ENCODE measurements at regions not wholly inside any gene's neighbourhood (a gene's known extent, or its start where the extent isn't known, plus 50 kb on each side); places are given as distances from the start of the nearest gene placed in this dataset.

DNA sequence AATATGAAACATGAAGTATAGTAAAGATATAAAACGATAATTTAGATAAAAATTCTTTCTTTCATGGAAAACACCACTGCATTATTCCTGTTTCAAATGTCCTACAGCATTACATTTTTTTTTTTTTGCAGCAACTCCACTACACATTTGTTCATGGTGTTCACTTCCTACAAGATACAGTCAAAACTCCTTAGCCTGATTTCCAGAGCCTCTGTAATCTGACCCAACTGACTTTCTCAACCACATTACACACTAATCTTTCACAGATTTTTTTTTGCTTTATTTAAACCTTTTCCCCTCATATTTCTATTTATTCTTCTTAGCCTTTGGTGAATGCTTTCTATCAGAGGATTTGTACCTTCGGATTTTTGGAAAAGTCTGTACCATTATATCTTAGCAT is 176.5 kb upstream of the PDE7B start:
- no peaks in the 10 kb centered on the region for H3K23me2 ChIP-seq (ENCODE audit: low read depth, low read length)
- ChIA-PET CTCF (ENCODE audit: partially characterized antibody) (interaction anchor here (0.6 to 3.6 kb wide), 12 partner anchors 11 to 552 kb away, joined by 3 to 27 read pairs (median 3); no protein-coding TSS in a partner anchor), POLR2A (ENCODE audit: partially characterized antibody) (no interaction called here)
- H3K27me3 ChIP-seq (replicated peaks in 1 of 4; ENCODE audit: control insufficient read depth in 3 of 4, extremely low read depth in 1 of 4, insufficient read depth in 3 of 4, low read length in 3 of 4) = no peaks in the 10 kb centered on the region
- no peaks in the 10 kb centered on the region for H4K20me1 ChIP-seq (replicated peaks in 1 of 2; ENCODE audit: control insufficient read depth in 1 of 2, insufficient read depth in 2 of 2, low read length in 2 of 2)
- no peak overlapping the region for H4K91ac ChIP-seq (replicated peaks; ENCODE audit: insufficient read length, low read length)
- H2BK20ac ChIP-seq (ENCODE audit: low read length) = no peak overlapping the region
- H3K4ac ChIP-seq (replicated peaks; ENCODE audit: insufficient read length, low read depth, low read length) = no peak overlapping the region
- H3K14ac ChIP-seq (ENCODE audit: insufficient read length) = no peak overlapping the region
- H3K56ac ChIP-seq (replicated peaks; ENCODE audit: insufficient read length, low read depth, low read length) = no peak overlapping the region
- no peak overlapping the region for H3K9ac ChIP-seq (replicated peaks in 1 of 4; ENCODE audit: extremely low read depth in 1 of 4, low read depth in 3 of 4, low read length in 3 of 4)
- H3K79me1 ChIP-seq (ENCODE audit: low read depth, low read length) = no peaks in the 10 kb centered on the region
- no peaks in the 10 kb centered on the region for H3K4me1 ChIP-seq (replicated peaks in 1 of 4; ENCODE audit: control insufficient read depth in 3 of 4, insufficient read depth in 4 of 4, low read length in 3 of 4)
- no peak overlapping the region for H3K27ac ChIP-seq (ENCODE audit: low read depth, low read length)
- no peaks in the 10 kb centered on the region for H3K9me3 ChIP-seq (ENCODE audit: insufficient read depth in 2 of 2, low read depth in 1 of 2, low read length in 1 of 2)
- H4K5ac ChIP-seq (ENCODE audit: insufficient read length, low read depth, low read length) = no peak overlapping the region
- H2BK15ac ChIP-seq (ENCODE audit: low read length) = no peak overlapping the region
- no peaks in the 10 kb centered on the region for H3K36me3 ChIP-seq (ENCODE audit: control insufficient read depth in 2 of 4, insufficient read depth in 4 of 4, low read length in 3 of 4)
- H2AK5ac ChIP-seq (ENCODE audit: low read depth, low read length) = no peak overlapping the region
- H4K8ac ChIP-seq (ENCODE audit: extremely low read depth, insufficient read depth, low read length) = no peak overlapping the region
- FAIRE-seq (no peak), DNase-seq (ENCODE audit: low read depth in 1 of 2, low spot score in 2 of 2) (no peak)
- H3K79me2 ChIP-seq (ENCODE audit: control insufficient read depth in 1 of 2, insufficient read depth in 2 of 2, low read length in 2 of 2) = no peaks in the 10 kb centered on the region
- H2BK5ac ChIP-seq (ENCODE audit: low read depth, low read length) = no peak overlapping the region
- H3K4me3 ChIP-seq (ENCODE audit: extremely low read depth in 1 of 4, insufficient read depth in 2 of 4, low read depth in 3 of 4, low read length in 4 of 4) = no peak overlapping the region
- H3K4me2 ChIP-seq (ENCODE audit: insufficient read depth in 1 of 2, low read depth in 2 of 2, low read length in 2 of 2) = no peak overlapping the region
- no peak overlapping the region for H2AFZ ChIP-seq (ENCODE audit: low read length)
- WGBS, 2 experiments (ENCODE audit: extremely low coverage in 1 of 2, insufficient coverage in 1 of 2, insufficient read length in 1 of 2, insufficient replicate concordance in 2 of 2, low coverage in 1 of 2, low lambda C conversion rate in 2 of 2, missing lambda C conversion rate in 1 of 2) = 82% methylated on average over 2 of the region's 2 CpGs; no CpG with 5 or more reads in 1 of the 2 experiments
- H2BK120ac ChIP-seq (replicated peaks; ENCODE audit: low read depth, low read length) = no peak overlapping the region
- no peak overlapping the region for H2BK12ac ChIP-seq (ENCODE audit: low read depth, low read length)
- H3K23ac ChIP-seq (ENCODE audit: insufficient read length) = no peak overlapping the region
- no peak overlapping the region for H3K18ac ChIP-seq (ENCODE audit: extremely low read depth, low read length)
- TF ChIP-seq RFX5 (IDR thresholded peaks at IDR 0.05; ENCODE audit: borderline replicate concordance, low read depth, low read length) = no peak
- no peak for TF ChIP-seq HDAC2 (IDR thresholded peaks at IDR 0.05; ENCODE audit: borderline replicate concordance in 1 of 2, low read depth in 2 of 2, low read length in 2 of 2)
- TF ChIP-seq PHF8 (conservative IDR thresholded peaks at IDR 0.05; ENCODE audit: low read depth, low read length) = no peak
- no peak for TF ChIP-seq JUN (IDR thresholded peaks at IDR 0.05; ENCODE audit: low read depth, low read length)
- TF ChIP-seq CHD2 (IDR thresholded peaks at IDR 0.05; ENCODE audit: low read length) = no peak
- no peak for TF ChIP-seq POU5F1 (IDR thresholded peaks at IDR 0.05; ENCODE audit: low read depth, low read length)
- TF ChIP-seq BRCA1 (IDR thresholded peaks at IDR 0.05; ENCODE audit: low read depth, low read length) = no peak
- TF ChIP-seq RAD21 (IDR thresholded peaks at IDR 0.05 in 1 of 2, conservative IDR thresholded peaks at IDR 0.05 in 1 of 2; ENCODE audit: low read depth in 2 of 2, low read length in 2 of 2) = no peak
- no peak for TF ChIP-seq SUZ12 (IDR thresholded peaks at IDR 0.05; ENCODE audit: low read length)
- no peak for TF ChIP-seq BACH1 (IDR thresholded peaks at IDR 0.05; ENCODE audit: low read length)
- TF ChIP-seq SRF (IDR thresholded peaks at IDR 0.05; ENCODE audit: low read depth, low read length) = no peak
- TF ChIP-seq TBP (IDR thresholded peaks at IDR 0.05; ENCODE audit: low read depth, low read length) = no peak
- no peak for TF ChIP-seq SP4 (IDR thresholded peaks at IDR 0.05; ENCODE audit: low read length)
- TF ChIP-seq ATF2 (IDR thresholded peaks at IDR 0.05; ENCODE audit: low read length) = no peak
